Stomach (tissue), 8 donors: ENCODE measurements at regions not wholly inside any gene's neighbourhood (a gene's known extent, or its start where the extent isn't known, plus 50 kb on each side); places are given as distances from the start of the nearest gene placed in this dataset.
A peak's percentile ranks its signal among the peaks of the same experiment; 100 is the strongest.

ENCODE experiments used
- DNase-seq, 2 donors: peaks; one replicate each; pipeline versions ENCODE4 v3.0.0 to v3.0.0-alpha.2; 2013 to 2019
- H3K27ac ChIP-seq, 5 donors: fragments of 200-600 bp in 4 of 5; sonication (generic) in 4 of 5; one replicate each; pipeline ENCODE4 v1.5.1; 2013 to 2019; ENCODE audit warnings: mild to moderate bottlenecking in 1 of 5, moderate library complexity in 1 of 5
- H3K27me3 ChIP-seq, 3 donors: fragments of 200-600 bp; sonication (generic); one replicate each; pipeline ENCODE4 v1.5.1; 2017 to 2019; ENCODE audit warnings: mixed run types in 1 of 3
- H3K36me3 ChIP-seq, 4 donors: fragments of 200-600 bp; sonication (generic); 1 replicate in 3 of 4; 2 replicates in 1 of 4; pipeline ENCODE4 v1.5.1; 2016 to 2019
- H3K4me1 ChIP-seq, 4 donors: fragments of 200-600 bp; sonication (generic); one replicate each; pipeline ENCODE4 v1.5.1; 2016 to 2019
- H3K4me3 ChIP-seq, 4 donors: fragments of 200-600 bp; sonication (generic) in 3 of 4; one replicate each; pipeline ENCODE4 v1.5.1; 2016 to 2019; ENCODE audit warnings: mild to moderate bottlenecking in 1 of 4
- H3K9me3 ChIP-seq, 4 donors: fragments of 200-600 bp; sonication (generic); one replicate each; pipeline ENCODE4 v1.5.1; 2016 to 2019
- EP300 ChIP-seq: sonication (generic); formaldehyde crosslinking; IDR thresholded peaks from one replicate; pipeline ENCODE4 v1.6.1; 2017; ENCODE audit warnings: antibody characterized with exemption
- POLR2A ChIP-seq, 4 donors: fragments of 450-650 bp; IDR thresholded peaks; one replicate each; pipeline ENCODE4 v1.6.1; 2016; ENCODE audit warnings: antibody characterized with exemption in 4 of 4, control low read depth in 2 of 4, mild to moderate bottlenecking in 1 of 4, moderate library complexity in 1 of 4
- POLR2AphosphoS5 ChIP-seq, 3 donors: sonication (generic); formaldehyde crosslinking; IDR thresholded peaks; one replicate each; pipeline ENCODE4 v1.6.1; 2016; ENCODE audit warnings: antibody characterized with exemption in 3 of 3
- WGBS, 5 donors: extraction: QIAGEN DNeasy Blood & Tissue Kit in 3 of 5; methylation state at CpG; one replicate each; pipeline versions ENCODE4 v1.1.5 to v1.1.7; 2013 to 2018; 5-methylcytosine and 5-hydroxymethylcytosine counted together
- intact Hi-C: fragments of 100-400 bp; cut with DNase I; formaldehyde crosslinking; loops from one replicate; pipeline ENCODE4 v1.15.1; 2023; ENCODE audit warnings: low total_unique reads
- TF ChIP-seq, protein P1 (sequence below), 7 experiments: fragments of 450-650 bp in 4 of 7; fragments of 200-600 bp in 3 of 7; sonication (generic) in 3 of 7; IDR thresholded peaks; one replicate each; pipeline ENCODE4 v1.5.1; 2016 to 2019; ENCODE audit warnings: antibody characterized with exemption in 7 of 7, control low read depth in 2 of 7, mild to moderate bottlenecking in 1 of 7
- donor health status: healthy with polysubstance abuse.
- donor health status: Bipolar disorder and iron deficiency.
- donor health status: healthy.

DNA sequence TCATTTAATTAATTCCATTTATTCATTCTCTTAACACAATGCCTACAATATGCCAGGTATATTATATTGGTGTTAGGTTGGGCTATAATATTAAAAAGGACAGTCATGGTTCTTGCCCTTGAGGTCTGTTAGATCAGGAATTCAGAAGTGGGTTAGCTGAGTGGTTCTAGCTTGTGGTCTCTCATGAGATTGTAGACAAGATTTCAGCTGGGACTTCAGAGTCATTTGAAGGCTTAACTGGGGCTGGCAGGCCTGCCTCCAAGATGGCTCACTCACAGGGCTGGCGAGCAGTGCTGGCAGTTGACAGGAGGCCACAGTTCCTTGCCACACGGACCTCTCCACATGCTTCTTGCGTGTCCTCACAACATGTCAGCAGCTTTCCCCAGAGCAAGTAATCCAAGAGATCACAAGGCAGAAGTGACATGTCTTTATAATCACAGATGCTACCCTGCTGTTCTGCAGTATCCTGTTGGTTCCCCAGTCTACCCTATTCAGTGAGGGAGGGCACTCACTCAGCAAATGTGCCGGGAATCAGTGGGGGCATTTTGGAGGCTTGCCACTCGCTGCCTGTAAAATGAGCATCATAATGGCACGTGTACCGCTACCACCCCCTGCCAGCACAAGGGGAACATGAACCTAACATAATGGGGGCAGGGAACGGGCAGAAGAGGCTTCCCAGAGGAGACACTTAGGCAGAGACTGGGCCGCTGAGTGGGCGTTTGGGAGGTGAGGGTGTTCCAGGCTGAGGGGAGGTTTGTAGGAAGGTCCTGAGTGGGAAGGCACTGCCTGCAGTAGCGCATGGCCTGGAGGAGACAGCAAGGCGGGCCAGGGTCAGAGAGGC, 70.0 kb downstream of the EXOSC2 start:
- Histone ChIP-seq H3K36me3 (no peaks in the 10 kb centered on the region), H3K4me1 (peaks cover 7 to 35% (median 24%) of the 10 kb centered on the region in 4 donors), H3K9me3 (no peaks in the 10 kb centered on the region), H3K4me3 (no peak overlapping the region), H3K27ac (no peak overlapping the region), H3K27me3 (no peaks in the 10 kb centered on the region)
- DNase-seq = no peak
- 85 to 93% (median 92%) methylated on average over 12 of the region's 12 CpGs for WGBS, 5 donors
- no peak for TF ChIP-seq EP300
- TF ChIP-seq, protein P1, sequence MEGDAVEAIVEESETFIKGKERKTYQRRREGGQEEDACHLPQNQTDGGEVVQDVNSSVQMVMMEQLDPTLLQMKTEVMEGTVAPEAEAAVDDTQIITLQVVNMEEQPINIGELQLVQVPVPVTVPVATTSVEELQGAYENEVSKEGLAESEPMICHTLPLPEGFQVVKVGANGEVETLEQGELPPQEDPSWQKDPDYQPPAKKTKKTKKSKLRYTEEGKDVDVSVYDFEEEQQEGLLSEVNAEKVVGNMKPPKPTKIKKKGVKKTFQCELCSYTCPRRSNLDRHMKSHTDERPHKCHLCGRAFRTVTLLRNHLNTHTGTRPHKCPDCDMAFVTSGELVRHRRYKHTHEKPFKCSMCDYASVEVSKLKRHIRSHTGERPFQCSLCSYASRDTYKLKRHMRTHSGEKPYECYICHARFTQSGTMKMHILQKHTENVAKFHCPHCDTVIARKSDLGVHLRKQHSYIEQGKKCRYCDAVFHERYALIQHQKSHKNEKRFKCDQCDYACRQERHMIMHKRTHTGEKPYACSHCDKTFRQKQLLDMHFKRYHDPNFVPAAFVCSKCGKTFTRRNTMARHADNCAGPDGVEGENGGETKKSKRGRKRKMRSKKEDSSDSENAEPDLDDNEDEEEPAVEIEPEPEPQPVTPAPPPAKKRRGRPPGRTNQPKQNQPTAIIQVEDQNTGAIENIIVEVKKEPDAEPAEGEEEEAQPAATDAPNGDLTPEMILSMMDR (IDR thresholded peaks at IDR 0.05) = no peak
- TF ChIP-seq POLR2AphosphoS5 (IDR thresholded peaks at IDR 0.05) = no peak
- TF ChIP-seq POLR2A (IDR thresholded peaks at IDR 0.05) = no peak
- intact Hi-C loops = loop anchor here (10.0 kb wide), 1 partner anchor 181 kb away; no protein-coding TSS in a partner anchor

DNA sequence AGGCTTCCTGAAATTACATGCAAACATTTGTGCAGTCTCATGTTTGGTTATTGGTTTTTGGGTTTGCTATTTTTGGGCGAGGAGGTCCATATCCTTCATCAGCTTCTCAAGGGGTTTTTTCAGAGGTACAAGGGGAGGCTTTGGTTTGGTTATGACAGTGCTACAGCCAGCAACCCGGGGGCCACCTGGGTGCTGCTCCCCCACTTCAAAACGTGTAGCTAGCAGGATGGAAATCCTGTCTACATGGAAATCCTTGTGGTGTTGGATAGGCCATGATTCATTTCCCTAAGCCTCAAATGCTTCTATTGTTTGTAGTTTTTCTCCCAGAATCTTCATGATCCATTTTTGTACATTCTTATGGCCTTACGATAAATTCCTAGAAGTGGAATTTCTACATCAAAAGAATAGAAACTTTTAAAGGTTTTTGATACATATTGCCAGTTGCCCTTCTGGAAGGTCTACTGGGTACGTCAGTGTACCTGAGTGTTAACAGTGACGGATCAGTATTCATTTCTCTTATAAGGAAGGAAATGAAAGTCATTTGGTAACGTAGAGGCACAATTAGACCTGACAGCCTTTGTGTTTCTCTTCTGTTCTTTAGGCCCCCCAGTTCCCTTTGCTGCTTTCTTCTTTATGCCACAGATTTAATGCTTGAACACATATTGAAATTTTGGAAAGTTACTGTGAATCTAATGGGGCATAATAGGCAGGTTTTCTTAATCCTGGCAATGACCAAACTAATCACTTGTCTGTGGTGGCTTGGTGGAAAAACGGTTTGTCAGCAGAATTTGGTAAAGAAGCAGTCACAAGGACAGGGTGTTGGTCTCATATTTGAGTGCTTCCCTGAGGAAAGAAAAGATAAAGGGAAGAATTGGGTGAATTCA, 69.7 kb upstream of the ABL1 start:
- no peak overlapping the region for H3K4me3 ChIP-seq
- TF ChIP-seq EP300 = no peak
- TF ChIP-seq POLR2A (IDR thresholded peaks at IDR 0.05) = no peak
- TF ChIP-seq, protein P1 (IDR thresholded peaks at IDR 0.05) = no peak
- TF ChIP-seq POLR2AphosphoS5 (IDR thresholded peaks at IDR 0.05) = no peak
- no peaks in the 10 kb centered on the region for H3K9me3 ChIP-seq
- H3K36me3 ChIP-seq = no peaks in the 10 kb centered on the region
- intact Hi-C loops = loop anchor here (5.0 to 10.0 kb wide), 2 partner anchors 97 to 179 kb away; no protein-coding TSS in a partner anchor
- H3K4me1 ChIP-seq = peaks cover 7 to 41% (median 27%) of the 10 kb centered on the region in 4 donors
- WGBS, 5 donors = 69 to 79% (median 73%) methylated on average over 8 of the region's 8 CpGs
- H3K27ac ChIP-seq = peak overlapping the region in 1 of 5 donors; percentile 3
- H3K27me3 ChIP-seq = no peaks in the 10 kb centered on the region
- DNase-seq = no peak

DNA sequence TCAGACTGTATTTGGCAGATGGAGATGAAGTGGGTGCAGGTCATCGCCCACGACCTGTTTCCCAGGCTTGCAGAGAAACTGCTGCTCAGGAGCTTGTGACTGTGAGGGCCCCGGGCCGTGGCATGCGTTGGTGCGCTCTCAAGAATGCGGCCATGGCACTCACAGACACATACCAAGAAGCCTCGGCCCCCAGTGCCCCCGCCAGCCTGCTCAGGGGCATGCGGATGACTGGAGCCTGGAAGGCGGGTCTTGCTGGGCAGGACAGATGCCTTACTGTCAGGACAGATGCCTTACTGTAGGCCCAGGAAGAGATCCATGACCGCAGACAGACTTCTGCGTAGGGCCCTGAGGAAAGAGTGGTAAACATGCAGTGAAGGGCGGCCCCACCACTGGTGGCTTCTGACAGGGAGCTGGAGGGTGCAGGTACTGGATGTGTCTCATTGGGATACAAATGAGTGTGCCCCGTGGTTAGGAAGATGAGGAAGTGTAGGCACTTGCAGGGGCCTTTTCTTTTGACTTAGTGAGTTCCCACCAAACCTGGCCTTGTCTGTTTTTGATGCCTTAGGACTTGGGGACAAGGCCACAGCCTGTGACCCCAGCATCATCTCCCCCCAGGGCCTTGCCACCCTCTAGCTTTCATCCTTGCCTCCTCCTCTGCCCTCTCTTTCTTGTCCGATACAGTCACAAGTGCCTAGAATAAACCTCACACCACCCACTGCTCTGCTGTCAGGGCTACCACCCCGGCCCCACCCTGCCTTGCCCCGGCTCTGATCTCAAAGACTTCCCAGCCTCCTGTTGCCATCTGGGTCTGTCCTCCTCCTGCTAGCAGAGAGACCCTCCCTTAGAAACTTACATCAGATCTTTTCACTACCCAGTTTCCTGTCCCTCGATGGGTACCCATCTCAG, 68.8 kb upstream of the ABL1 start:
- peaks cover 7 to 44% (median 27%) of the 10 kb centered on the region in 4 donors for H3K4me1 ChIP-seq
- WGBS, 5 donors = 76 to 81% (median 78%) methylated on average over 19 of the region's 19 CpGs
- H3K27ac ChIP-seq = peak overlapping the region in 2 of 5 donors; percentile 3 to 52

More for the DNA sequence above, 68.8 kb upstream of the ABL1 start:
- Histone ChIP-seq H3K4me3 (no peak overlapping the region), H3K9me3 (no peaks in the 10 kb centered on the region), H3K27me3 (no peaks in the 10 kb centered on the region), H3K36me3 (no peaks in the 10 kb centered on the region)
- no peak for DNase-seq
- TF ChIP-seq, protein P1 (IDR thresholded peaks at IDR 0.05) = no peak
- TF ChIP-seq EP300 (no peak), POLR2AphosphoS5 (IDR thresholded peaks at IDR 0.05) (no peak), POLR2A (IDR thresholded peaks at IDR 0.05) (no peak)
- intact Hi-C loops = loop anchor here (5.0 to 10.0 kb wide), 2 partner anchors 96 to 179 kb away; no protein-coding TSS in a partner anchor
